HG03060 (cell line): ENCODE measurements at regions not wholly inside any gene's neighbourhood (a gene's known extent, or its start where the extent isn't known, plus 50 kb on each side); places are given as distances from the start of the nearest gene placed in this dataset.

Experiments used
- ATAC-seq: cut with Tn5 transposase; IDR thresholded peaks from one replicate; pipeline ENCODE4 v1.9.1; 2021; ENCODE audit warnings: low read depth, moderate number of reproducible peaks; ENCODE audit not compliant: unreplicated experiment

DNA sequence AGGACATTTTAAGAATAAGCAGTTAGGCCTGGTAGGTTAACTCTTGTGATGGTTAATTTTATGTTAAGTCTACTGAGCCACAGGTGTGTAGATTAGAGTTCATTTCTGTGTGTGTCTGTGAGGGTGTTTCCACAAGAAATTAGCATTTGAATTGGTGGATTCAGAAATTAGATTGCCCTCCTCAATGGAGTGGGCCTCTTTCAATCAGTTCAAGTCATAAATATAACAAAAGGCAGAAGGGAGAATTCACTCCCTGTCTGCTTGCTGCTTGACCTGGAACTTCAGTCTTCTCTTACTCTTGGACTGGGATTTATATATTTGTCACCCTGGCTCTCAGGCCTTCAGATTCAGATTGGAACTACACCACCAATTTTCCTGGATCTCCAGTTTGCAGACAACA, 55.3 kb upstream of the POM121L12 start:
- no peak for ATAC-seq

DNA sequence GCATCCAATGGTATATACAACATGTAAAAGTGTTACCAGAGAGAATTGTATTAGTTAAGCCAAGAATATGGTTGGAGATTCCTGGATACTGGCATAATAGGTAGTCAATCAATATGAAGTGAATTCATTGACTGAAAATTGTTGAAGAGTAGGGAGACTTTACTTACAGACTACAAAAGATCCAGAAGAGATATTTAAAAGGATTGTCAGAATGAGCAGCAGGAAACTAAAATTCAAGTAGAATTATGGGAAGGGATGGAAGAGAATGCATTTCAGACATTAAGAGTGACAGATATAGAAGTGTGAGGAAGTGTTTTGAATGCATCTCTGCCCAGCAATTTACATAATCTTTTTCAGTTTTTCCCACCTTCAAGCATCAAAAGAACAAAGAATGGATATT, 62.3 kb upstream of the POM121L12 start:
- ATAC-seq: no peak

DNA sequence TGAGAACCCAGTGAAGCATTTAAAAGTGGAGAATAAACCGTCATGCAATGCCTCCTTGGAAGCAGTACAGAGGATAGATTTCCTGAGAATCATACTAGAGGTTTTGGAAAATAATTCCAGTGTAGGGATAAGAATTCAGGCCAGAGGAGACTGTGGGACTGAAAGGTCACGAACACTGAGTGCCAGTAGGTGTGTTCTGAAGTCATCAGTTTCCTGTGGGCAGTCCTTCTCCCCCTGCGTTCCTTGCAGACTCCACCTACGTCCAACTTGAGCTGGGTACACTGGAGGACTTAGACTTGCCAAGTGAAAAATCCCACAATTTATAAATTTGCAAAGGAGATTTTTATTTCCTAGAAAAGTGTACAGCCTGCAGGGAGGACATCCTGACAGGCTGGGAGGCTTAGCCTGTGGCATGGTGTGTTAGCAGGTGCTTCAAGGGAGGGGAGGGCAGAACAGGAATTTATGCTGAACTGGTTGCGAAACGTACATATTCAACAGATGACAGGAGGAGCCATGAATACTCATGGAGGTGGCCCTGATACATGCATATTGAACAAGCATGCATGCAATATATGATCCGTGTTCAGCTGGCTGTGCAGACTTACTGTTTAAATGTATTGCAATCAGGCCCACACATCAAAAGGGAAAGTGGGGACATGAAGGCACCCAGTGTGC, 72.9 kb upstream of the POM121L12 start:
- ATAC-seq: no peak

DNA sequence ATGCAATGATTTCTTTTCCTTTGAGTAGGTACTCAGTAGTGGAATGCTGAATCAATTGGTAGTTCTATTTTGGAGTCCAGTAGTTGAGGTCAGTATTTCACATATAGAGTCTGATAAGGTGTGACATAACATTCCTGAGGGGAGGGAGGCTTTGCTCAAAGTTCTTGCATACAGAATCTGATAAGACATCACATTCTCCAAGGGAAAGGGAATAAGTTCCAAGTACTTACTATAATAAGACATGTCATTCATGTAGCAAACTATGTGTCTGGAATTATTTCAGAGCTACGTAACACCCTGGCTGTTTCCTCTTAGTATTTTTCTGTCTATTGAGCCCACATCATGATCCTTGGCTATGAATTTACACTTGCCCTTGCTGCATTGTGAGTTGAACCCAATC, 74.3 kb upstream of the POM121L12 start:
- ATAC-seq: no peak

DNA sequence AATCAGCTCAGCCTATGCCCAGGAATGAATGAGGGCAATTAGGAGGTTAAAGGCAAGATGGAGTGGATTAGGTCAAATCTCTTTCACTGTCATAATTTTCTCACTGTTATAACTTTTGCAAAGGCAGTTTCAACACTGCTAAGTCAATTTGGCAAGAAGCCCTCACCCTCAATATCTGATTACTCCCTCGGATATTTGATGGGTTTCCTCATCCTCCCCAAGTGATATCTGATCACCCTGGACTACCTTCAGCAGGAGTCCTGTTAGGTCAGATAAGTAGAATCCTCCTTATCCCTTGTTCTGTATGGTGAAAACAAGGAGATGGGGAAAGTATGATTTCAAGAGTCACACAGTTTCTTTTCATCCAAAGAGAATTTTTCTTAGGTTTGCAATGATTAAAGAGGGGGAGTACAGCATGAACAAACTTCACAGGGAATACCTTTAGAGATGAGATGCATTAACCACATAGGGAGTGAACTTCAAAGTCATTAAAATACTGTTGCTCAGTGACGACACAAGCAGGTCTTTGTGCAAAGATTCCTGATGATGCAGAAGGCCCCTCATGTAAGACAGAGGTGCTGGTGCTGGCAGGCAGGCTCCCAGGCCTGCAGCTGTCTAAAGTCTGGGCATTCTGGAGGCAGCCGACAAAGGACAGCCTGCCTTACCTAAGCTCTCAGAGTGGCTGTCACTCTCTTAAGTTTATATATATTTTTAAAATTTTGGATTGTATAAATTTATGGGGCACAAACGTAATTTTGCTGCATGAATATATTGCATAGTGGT, 75.4 kb upstream of the POM121L12 start:
- no peak for ATAC-seq

DNA sequence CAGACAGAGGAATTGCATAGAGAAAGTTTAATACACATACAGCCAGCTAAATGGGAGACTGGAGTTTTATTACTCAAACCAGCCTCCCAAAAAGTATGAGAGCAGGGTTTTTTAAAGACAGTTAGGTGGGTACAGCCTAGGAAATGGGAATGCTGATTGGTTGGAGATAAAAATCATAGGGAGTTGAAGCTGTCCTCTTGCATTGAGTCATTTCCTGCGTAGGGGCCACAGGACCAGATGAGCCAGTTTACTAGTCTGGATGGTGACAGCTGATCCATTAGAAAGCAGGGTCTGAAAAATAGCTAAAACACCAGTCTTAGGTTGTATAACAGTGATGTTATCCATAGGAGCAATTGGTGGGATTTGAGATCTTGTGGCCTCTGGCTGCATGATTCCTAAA, 76.1 kb upstream of the POM121L12 start:
- no peak for ATAC-seq

DNA sequence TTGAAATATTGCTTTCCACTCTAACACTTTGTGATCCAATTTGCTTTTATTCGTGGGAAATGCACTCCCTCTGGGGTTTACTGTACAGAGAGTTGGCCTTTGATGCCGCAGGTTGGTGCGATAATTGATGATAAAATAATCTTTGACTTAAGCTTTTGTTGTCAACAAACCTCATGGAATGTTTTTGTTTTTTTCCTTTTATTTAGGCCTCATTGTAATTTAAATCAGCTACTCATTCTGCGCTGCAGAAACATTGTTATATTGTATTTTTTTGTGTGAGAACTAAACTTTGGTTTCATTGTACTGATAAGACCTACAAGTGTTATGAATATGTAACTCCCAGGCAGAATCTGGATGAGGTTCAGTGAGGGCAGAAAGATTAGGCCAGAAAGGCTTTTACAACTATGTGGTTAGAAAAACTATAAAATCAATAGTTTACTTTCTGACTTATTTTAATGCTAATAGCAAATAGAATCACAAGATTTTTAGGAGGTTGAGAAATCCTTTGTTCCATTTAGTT, 76.8 kb upstream of the POM121L12 start:
- no peak for ATAC-seq

DNA sequence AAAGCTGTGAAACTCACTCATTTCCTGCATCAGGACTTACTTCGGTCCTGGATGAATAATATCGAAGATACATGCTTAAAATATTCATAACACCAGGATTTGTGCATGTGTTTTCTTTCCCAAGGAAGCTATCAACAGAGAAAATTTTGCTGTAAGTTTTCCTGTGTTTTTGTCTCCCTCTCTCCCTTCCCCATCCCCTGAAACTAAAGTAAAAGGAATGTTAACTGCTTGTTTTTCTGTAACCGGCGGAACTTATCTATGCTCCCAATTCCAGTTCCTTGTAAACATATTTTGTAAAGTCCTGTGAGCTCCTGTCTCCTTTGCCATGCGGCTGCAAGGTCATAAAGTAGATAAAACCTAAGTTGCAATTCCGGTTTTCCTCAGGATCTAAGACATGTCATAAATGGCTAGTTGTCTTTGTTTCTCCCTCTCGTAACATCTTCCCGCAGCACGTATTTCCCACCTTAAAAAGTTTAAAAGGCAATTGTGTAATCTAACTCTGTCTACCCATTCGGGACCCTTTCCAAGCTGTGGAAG, 79.0 kb upstream of the POM121L12 start:
- no peak for ATAC-seq

DNA sequence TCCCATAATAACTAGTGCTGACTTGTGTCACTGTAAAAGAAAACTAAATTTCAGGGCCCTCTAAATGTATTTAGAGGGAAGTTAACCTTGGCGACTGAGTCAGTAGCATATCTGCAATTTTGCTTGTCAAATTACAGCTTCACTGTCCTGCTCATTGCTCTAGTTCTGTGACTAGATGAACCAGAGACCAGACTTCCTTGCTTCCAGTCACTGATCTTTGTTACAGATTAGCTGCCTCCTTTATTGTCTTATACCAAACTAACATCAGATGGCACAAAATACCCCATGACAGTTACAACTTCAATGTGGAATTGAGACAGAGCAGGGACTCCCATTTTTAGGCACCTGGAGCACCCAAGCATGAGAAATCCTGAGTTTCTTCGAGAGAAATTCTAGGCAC, 79.9 kb upstream of the POM121L12 start:
- no peak for ATAC-seq

DNA sequence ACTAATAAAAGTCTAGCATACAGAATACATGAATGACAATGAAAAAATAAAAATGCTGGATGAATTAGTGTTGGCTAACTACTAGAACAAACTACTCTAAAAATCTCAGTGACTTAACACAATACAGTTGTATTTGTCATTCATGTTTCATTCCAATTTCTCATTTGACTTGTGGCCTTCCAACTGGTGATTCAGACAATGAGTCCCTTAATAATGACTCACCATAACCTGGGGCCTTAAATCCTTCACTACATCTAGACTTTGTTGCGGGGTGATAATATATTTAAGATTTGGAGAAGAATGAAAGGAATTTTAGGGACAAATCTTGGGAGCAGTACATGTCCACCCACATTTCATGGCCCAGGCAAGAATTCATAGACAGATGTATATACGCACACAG, 90.5 kb upstream of the POM121L12 start:
- no peak for ATAC-seq

DNA sequence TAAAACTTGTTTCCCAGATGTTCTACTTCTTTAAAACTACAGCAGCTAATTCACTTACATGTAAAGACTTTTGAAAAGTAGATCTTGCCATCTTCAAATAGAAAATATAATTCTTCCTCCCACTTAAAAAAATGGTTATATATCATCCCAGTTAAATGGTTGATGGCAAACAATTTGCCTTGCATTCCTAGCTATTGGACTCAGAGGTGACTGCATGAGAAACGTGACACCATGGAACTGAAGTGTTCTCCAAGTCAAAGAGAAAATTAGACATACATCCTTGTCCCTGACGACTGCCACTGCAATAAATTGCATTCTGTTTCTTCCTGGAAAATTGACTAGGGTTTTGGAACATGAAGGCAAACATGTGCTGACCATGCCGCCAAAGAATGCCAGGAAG, 95.0 kb upstream of the POM121L12 start:
- no peak for ATAC-seq

DNA sequence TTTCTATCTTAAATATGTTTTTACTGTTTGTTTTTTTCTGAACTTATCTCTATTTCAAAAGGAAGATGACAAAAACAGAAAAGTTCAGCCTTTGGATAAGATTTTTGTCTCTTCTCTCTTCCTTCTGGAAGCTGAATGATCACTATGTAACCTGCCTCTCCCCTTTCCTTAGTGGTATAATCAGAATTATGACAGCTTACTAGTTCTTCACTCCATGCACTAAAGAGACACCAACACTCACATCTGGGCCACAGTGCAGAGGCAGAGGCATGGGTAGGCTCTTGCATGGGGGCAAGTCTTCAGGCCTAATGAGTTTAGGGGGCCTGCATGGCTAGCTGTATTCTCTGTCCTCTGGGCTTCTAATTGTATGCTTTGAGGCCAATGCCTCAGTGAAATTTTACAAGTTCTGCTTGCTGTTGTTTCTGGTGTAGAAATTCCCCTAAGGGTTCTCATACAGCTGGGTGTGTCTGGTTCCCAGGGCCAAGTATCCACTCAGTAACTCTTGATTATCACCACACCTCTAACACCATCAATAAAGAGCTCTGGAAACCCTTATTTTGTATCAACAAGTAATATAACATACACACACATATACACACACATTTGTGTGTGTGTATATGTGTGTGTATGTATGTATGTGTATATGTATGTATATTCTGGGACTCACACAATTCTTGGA, 96.8 kb upstream of the POM121L12 start:
- no peak for ATAC-seq

DNA sequence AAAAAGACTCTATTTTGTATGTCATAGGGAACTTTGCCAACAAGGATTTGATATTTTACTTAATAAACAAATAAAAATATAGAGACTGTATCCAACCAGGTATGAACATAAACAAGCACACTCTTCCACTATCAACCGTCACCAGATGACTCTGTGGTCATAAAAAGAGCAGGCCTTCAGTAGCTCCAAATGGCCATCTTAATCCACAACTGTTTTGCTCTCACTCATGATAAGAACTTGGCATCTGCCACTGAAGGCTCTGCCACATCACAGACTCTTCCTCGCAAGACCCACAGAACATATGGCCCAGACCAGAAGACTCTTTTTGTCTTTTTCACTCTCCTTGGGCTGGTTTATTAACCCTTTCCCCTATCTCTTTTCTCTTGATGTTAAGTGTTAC, 98.7 kb upstream of the POM121L12 start:
- ATAC-seq: no peak

DNA sequence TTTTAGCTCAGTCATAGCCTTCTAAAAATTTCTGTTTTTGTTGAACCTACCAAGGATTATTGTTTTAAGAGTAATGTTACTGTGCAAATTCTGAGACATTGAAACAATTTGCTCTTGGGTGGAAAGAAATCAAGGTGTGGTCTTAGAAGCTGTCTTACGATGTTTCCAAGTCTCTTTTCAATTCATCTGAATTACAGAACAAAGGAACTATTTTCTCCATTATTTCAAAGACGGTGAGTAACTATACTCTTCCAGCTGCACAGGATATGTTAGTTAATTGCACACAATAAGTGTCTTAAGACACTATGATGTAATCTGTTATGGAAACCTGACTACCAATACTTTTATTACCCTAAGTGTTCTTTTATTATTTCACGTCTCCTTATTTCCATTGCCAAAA, 106.8 kb upstream of the POM121L12 start:
- no peak for ATAC-seq

DNA sequence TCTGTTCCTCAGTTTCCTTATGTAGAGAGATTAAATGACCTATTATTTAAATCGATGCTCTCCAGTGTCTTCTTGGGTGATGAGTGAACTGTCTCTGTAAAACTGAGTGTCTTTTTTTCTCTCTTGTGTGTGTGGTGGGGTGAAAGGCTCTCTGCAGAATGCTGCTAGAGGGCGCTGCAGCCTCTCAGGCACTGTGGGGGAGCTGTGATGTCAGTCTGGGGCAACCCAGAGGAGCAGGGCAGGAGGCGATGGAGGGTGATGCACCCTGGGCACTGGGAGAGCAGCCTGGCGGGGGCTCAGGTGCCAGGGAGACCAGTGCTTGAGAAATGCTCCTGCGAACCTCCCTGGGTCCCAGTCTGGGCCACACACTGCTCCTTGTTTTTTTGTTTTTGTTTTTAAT, 110.1 kb upstream of the POM121L12 start:
- no peak for ATAC-seq

DNA sequence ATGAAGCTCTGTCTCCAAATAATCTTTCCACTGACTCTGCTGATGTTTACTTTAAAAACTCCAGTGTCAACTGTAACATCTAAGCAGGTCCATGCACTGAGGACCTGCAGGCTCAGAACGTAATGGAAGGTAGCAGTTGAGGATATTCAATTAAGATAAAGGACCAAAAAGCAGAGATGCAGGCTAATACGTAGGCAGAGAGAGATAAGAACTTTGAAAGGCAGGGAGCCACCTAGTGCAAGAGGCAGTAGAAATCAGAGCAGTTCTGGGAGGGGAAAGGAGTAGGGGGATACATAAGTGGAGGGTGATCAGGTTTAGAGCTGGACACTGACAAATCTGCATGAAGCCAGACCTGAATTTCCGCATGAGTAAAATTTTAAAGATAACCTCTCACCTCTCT, 114.5 kb upstream of the POM121L12 start:
- ATAC-seq: no peak

DNA sequence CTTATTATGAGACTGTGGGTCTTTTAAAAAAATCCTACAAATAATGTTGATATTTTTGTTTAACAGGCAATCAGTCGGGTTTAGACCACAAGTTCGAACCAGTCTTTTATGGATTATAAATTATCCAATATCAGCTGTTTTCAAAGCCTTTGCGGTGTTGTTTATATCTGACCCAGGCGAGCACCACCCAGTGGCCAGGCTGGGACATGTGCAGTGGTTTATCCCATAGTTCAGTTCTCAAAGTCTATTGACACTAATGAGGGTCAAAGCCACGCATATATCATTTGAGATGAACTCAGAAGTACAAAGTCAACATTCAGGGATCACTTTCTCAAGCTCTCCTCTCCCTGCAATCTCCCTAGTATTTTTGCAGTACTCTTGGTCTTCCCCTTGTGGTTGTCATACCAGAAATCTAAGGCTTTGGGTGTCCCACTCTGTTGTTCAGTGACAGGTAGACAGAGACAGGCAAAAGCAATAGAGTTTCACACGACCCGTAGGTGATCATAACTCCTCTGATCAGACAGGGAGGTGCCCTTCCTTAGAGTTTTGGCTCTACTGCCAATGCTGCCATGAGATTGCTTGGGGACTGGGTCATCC, 117.4 kb upstream of the POM121L12 start:
- ATAC-seq: no peak

DNA sequence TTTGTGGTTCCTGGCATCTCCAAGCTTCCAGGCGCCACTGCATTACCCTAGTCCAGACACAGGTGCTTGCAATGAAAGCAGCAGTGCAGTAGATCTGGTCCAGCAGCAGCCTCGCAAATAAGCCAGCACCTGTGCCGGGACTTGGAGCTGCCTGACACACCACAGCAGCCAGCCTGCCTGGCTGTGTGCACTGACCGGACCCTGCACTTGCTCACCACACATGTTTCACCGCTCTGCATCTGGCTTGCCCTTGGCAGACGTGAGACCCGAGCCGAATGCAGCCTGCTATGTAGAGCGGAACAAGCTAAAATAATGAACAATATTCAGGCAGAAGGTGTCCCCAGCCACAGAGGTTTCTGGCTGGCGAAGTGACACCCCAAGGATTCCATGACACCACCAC, 123.6 kb upstream of the POM121L12 start:
- no peak for ATAC-seq

DNA sequence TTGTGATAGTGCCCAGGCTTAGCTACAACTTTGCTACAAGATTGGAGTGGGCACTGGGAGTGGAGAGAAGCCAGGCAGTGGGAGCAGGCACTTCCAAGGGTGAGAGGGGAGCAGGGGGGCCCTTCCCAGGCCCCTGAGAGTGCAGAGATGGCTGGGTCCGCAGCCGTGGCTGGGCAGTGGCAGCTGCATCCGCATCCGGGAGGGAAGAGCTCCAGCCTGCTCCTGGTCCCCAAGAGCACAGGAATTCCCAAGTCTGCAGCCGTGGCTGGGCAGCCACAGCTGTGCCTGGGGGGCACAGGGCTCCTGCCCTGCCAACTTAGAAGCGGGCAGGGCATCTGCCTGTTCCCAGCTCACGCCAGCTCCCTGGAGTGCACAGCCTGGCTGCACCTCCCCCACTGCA, 124.1 kb upstream of the POM121L12 start:
- no peak for ATAC-seq

DNA sequence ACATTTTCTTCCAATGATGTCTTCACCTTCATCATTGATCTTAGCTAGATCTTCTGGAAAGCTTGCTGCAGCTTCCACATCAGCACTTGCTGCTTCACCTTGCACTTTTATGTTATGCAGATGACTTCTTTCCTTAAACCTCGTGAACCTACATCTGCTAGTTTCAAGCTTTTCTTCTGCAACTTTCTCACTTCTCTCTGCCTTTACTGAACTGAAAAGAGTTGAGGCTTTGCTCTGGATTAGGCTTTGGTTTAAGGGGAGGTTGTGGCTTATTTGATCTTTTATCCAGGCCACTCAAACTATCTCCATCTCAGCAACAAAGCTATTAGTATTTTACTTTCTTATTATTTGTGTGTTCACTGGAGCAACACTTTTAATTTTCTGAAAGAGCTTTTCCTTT, 125.5 kb upstream of the POM121L12 start:
- no peak for ATAC-seq

DNA sequence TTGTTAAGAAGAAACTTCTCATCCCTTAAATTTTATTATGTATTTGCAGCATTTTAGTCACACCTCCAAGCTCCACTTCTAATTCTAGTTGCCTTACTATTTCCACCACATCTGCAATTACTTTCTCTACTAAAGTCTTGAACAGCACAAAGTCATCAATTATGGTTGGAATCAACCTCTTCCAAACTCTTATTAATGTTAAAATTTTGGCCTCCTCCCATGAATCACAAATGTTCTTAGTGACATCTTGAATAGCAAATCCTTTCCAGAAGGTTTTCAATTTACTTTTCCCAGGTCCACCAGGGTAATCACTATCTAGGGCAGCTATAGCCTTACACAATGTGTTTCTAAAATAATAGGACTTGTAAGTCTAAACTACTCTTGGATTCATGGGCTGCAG, 126.3 kb upstream of the POM121L12 start:
- no peak for ATAC-seq
